GM12892 (cell line): ENCODE measurements at regions not wholly inside any gene's neighbourhood (a gene's known extent, or its start where the extent isn't known, plus 50 kb on each side); places are given as distances from the start of the nearest gene placed in this dataset.

Source experiments
- POLR2A ChIP-seq: IDR thresholded peaks from 2 replicates; pipeline ENCODE4 v1.6.1; 2011; ENCODE audit warnings: low read depth, low read length, control low read depth
- POLR2AphosphoS5 ChIP-seq: IDR thresholded peaks from 2 replicates; pipeline ENCODE4 v1.6.1; 2011; ENCODE audit warnings: low read depth, low read length, control low read depth

GRCh38 chr13:50171590-50172282 is 156.5 kb downstream of the KCNRG start:
- TF ChIP-seq POLR2AphosphoS5: no peak
- TF ChIP-seq POLR2A: no peak
